HG02938 (cell line): ENCODE measurements at regions not wholly inside any gene's neighbourhood (a gene's known extent, or its start where the extent isn't known, plus 50 kb on each side); places are given as distances from the start of the nearest gene placed in this dataset.

Source experiments
- ATAC-seq: cut with Tn5 transposase; IDR thresholded peaks from one replicate; pipeline ENCODE4 v1.9.1; 2021; ENCODE audit warnings: mild to moderate bottlenecking, moderate library complexity; ENCODE audit not compliant: unreplicated experiment

- ATAC-seq, result no peak
Measured at GRCh38 chr11:28521075-28521474, 412.9 kb downstream of the METTL15 start.

DNA sequence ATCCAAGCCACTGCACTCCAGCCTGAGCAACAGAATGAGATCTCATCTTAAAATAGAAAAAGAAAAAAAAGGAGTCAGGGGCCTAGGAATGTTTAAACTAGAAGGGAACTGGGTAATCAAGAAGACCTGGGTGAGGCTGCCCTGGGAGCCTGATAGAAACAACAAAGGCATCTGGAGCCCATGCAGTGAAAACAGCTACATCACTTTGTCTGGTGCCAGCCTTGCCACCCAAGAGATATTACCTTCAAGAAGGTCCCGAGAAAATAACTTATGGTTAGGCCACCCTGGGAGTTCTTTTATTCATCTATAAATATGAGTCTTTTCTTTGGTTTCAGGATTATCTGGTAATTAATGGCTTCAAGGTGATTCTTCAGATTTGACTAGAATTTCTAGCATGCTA lies 412.1 kb downstream of the METTL15 start:
- no peak for ATAC-seq

- ATAC-seq, result no peak
Measured at GRCh38 chr11:28518825-28519224, 410.6 kb downstream of the METTL15 start.

DNA sequence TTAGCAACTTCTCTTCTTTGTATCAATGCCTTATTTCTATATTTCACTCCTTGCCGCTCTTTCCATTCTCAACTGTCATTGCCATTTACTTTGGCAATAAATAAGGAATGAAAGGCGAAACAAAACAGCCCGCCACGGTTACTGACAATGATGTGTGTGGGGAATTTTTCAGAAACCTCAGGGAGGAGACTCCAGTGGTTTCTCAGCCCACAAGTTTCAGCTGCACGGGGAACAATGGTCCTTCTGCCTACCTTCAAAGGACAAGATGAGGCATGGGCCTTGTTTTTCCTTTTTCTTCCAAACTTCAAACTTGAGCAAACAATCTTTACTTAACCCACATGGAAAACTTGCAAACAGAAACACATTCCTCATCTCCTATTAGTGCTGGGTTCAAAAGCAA lies 409.4 kb downstream of the METTL15 start:
- no peak for ATAC-seq

DNA sequence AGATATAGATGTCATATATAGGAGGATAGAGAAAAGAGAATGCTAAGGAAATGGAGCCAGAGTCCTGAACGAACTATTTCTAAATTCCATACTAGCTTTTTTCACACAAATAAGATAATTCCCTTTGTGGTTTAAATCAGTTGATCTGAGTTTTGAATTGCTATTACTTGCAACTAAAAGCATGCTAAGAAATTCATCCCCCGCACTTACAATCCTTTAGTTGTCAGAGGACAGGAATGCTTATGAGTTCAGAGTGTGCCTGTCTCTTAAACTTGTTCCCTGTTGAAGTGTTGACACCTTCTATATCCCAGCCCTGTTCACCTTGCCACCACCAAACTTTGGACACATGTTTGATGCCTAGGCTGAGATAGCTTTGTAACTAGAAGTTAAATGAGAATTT lies 406.2 kb downstream of the METTL15 start:
- no peak for ATAC-seq

- ATAC-seq, result no peak
Measured at GRCh38 chr11:28512143-28512756, 404.1 kb downstream of the METTL15 start.

GRCh38 chr11:28505232-28505631 lies 397.0 kb downstream of the METTL15 start:
- ATAC-seq, result no peak

- no peak for ATAC-seq
Measured at GRCh38 chr11:28504555-28505110, 396.4 kb downstream of the METTL15 start.

- no peak for ATAC-seq
Measured at GRCh38 chr11:28495333-28495732, 387.1 kb downstream of the METTL15 start.

- no peak for ATAC-seq
Measured at GRCh38 chr11:28491431-28491830, 383.2 kb downstream of the METTL15 start.

GRCh38 chr11:28490773-28491382 lies 382.7 kb downstream of the METTL15 start:
- ATAC-seq, result no peak

DNA sequence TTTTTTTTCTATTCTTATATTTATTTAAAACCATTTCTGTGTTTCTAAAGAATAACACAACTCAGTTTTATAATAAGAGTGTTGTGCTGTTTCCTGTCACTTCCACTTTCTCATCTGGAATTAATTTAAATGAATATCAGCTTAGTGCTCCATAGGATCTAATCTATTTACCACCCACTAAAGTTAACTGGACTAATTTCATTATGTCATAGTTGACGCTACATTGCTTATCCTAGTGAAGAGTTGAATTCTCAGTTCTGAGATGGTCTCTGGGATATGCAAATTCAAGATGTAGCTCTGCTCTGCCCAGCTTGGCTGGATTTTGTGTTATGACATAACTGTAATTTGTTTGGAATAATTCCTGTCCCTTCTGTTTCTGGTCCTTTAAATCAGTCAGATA lies 380.1 kb downstream of the METTL15 start:
- no peak for ATAC-seq

DNA sequence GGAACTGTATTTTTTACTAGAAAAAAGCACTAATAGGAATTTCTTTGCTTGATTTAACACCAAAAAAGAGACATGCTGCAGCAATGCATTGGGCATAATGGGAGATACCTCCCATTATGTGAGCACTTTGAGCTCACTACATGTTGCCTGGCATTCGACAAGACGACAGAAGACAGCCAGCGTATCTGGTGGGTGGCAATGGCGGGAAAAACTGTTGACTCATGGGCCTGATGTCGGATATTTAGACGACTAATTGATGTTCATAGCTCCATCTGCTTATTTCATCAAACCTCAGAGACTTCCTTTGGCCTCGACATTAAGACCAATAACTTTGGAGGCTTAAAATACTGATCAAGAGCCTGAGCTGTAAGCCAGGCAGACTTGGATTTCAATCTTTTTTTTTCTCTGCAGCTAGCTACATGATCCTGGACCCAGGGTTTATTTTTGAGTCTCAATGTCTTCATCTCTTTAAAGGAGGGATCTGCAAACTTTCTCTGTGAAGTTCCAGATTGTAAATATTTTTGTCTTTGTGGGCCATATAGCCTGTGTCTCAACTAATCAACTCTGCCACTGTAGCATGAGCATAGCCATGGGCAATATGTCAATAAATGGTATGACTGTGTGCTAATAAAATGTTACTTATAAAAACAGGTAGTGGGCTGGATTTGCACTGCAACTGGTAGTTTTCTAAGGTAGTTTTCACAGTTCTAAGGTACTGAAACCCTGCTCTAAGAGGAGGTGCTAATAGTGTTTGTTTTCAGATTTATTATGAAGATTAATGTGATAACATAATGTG lies 375.1 kb downstream of the METTL15 start:
- no peak for ATAC-seq

GRCh38 chr11:28482666-28483065 lies 374.5 kb downstream of the METTL15 start:
- ATAC-seq, result no peak

DNA sequence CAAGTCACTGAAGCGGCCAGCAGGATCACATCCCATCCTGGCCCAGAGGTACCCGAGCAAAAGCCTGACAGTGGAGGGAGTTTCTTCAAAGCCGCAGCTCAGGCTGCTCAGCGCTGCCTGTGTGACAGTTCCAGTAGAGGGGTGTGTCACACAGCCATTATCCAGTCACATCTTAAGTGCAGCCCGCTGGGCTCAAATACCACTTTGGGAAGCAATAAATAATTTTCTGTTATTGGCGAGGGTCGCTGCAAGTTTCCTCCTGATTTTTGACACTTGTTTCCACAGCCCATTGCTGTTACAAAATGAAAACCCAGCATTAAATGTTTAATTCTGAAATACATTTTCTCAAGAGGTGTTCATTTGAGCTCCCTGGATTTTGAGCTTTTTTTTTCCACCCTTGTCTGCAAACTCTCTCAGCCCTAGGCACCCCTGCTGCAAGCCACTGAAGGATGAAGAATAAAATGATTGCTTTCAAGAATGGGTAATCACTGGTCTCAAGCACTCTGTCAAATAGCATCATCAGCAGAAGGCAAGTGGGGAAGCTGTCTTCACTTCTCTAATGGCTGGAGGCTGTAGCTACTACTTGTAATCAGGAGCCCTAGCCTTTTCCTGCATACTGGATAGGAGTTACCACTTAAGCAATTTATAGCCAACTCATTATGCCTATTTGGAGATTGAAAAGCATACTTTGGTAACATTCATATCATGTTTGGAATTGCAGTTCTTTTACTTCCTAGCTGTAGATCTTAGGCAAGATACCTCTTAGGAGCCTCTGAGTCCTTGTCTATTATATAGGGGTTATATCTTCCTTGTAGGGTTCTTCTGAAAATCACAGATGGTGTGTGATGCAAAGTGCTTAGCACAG lies 373.7 kb downstream of the METTL15 start:
- no peak for ATAC-seq

DNA sequence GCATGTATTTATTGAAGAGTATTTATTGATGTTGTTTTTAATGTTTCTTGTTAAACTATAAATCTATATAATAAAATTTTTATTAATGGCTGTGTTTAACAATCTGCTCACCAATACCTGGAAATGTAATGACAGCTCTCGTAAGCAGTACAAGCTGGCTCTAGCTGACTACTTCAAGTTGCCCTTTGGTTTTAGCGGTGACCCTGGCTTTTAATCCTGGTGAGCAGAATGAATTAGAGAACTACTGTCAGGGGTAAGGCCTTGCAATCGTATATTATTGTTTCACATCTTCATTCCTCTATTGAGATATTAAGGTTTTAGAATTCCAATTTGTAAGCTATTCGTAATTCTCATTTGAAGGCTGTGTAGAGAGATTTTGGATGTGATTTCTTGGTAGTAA lies 372.2 kb downstream of the METTL15 start:
- ATAC-seq, result no peak

GRCh38 chr11:28476864-28477263 lies 368.7 kb downstream of the METTL15 start:
- no peak for ATAC-seq

DNA sequence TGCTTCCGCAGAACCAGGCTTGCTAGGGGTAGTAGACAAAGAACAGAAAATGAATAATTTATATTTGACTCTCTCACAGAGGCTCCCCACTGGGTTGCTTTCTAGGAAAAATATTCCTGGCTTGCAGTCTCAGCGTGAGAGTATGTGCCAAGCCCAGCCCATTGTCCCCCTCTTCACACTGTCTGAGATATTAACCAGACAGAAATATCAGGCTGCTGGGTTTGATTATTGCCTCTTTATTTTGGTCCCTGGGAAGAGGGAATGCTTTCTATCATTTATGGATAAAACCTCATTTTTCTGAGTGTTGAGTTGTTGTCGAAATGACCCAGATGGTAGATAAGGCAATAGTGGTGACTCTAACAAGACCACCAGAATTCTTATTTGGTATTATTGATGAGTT lies 367.9 kb downstream of the METTL15 start:
- no peak for ATAC-seq

DNA sequence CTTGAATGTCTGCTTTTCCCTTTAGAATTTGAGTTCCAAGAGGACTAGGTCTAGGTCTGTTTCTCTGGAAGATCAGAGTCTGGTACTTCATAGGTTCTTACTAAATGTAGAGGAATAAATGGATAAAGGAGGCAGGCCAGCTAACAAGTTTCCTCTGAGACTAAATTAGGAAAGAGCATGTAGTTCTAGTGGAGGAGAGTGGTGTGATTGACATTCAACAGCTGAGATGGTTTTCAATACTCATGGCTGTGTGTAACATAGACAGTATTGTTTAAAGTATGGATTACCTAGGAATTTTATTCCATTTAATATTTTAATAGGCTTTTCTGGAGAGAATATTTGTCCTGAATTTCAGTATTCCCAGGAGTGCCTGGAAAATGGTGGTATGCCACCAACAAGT lies 364.7 kb downstream of the METTL15 start:
- ATAC-seq, result no peak

DNA sequence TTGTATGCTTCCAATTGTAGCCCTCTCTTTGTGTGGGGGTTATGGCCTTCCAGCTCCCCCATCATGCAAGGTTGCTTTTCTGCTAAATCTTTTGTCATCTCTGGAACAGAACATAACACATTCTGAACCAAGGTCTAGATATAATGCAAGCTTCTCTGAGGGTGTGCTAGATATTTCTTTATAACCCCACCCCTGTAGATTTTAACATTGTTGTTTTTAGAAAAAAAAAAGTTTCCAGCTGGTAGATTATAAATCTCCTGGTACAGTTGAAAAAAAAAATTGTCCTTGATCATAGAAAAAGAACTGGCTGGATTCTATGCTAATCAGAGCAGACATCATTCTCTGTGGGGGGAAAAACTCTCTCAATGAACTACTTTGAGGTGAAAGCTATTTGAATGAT lies 363.3 kb downstream of the METTL15 start:
- no peak for ATAC-seq

GRCh38 chr11:28470180-28470579 lies 362.0 kb downstream of the METTL15 start:
- ATAC-seq, result no peak
